Prostate gland (tissue), 2 donors: ENCODE measurements at regions not wholly inside any gene's neighbourhood (a gene's known extent, or its start where the extent isn't known, plus 50 kb on each side); places are given as distances from the start of the nearest gene placed in this dataset.

Source experiments
- DNase-seq: peaks from one replicate; pipeline ENCODE4 v3.0.0-alpha.2; 2019; ENCODE audit warnings: low spot score
- H3K27ac ChIP-seq, 2 donors: fragments of 200-600 bp; sonication (generic); 2 replicates each; pipeline ENCODE4 v1.5.1; 2017 to 2019
- H3K27me3 ChIP-seq: fragments of 200-600 bp; sonication (generic); replicated peaks from 2 replicates; pipeline ENCODE4 v1.5.1; 2019; ENCODE audit not compliant: insufficient read depth
- H3K36me3 ChIP-seq, 2 donors: fragments of 200-600 bp; sonication (generic); 1 replicate in 1 of 2; 2 replicates in 1 of 2; pipeline versions ENCODE4 v1.5.1 to v1.8.1; 2017 to 2019
- H3K4me1 ChIP-seq: fragments of 200-600 bp; sonication (generic); replicated peaks from 2 replicates; pipeline ENCODE4 v1.5.1; 2019
- H3K4me3 ChIP-seq, 2 donors: fragments of 200-600 bp; sonication (generic); 2 replicates each; pipeline ENCODE4 v1.5.1; 2017 to 2019
- H3K9me3 ChIP-seq: fragments of 200-600 bp; sonication (generic); 2 replicates; pipeline ENCODE4 v1.5.1; 2017
- CTCF ChIP-seq, 4 experiments: fragments of 200-600 bp in 2 of 4; fragments of 450-650 bp in 2 of 4; sonication (generic) in 2 of 4; IDR thresholded peaks; 1 replicate in 3 of 4; 2 replicates in 1 of 4; pipeline ENCODE4 v1.5.1; 2016 to 2019; ENCODE audit warnings: antibody characterized with exemption in 4 of 4, mild to moderate bottlenecking in 2 of 4, moderate library complexity in 2 of 4
- POLR2A ChIP-seq: fragments of 450-650 bp; IDR thresholded peaks from one replicate; pipeline ENCODE4 v1.6.1; 2016; ENCODE audit warnings: antibody characterized with exemption, mild to moderate bottlenecking
- POLR2AphosphoS5 ChIP-seq: sonication (generic); formaldehyde crosslinking; IDR thresholded peaks from one replicate; pipeline ENCODE4 v1.6.1; 2017; ENCODE audit warnings: antibody characterized with exemption
- WGBS: methylation state at CpG from one replicate; pipeline ENCODE4 v1.1.5; 2018; 5-methylcytosine and 5-hydroxymethylcytosine counted together
- intact Hi-C: fragments of 100-400 bp; cut with DNase I; formaldehyde crosslinking; loops from one replicate; pipeline ENCODE4 v1.14.2; 2022

GRCh38 chr6:88558981-88559380 is 392.8 kb upstream of the CNR1 start:
- Histone ChIP-seq H3K27me3 (no peaks in the 10 kb centered on the region), H3K4me1 (no peaks in the 10 kb centered on the region), H3K27ac (no peak overlapping the region), H3K36me3 (no peaks in the 10 kb centered on the region), H3K4me3 (no peak overlapping the region), H3K9me3 (no peaks in the 10 kb centered on the region)
- TF ChIP-seq POLR2A: no peak
- no peak for TF ChIP-seq CTCF (IDR thresholded peaks at IDR 0.05)
- TF ChIP-seq POLR2AphosphoS5: no peak
- no peak for DNase-seq
- WGBS: 76% methylated on average over 5 of the region's 5 CpGs
- intact Hi-C loops: no loop called here

GRCh38 chr6:88556663-88557062 is 390.5 kb upstream of the CNR1 start:
- Histone ChIP-seq H3K27me3 (no peaks in the 10 kb centered on the region), H3K4me1 (no peaks in the 10 kb centered on the region), H3K36me3 (no peaks in the 10 kb centered on the region), H3K4me3 (no peak overlapping the region), H3K9me3 (no peaks in the 10 kb centered on the region), H3K27ac (no peak overlapping the region)
- intact Hi-C loops: no loop called here
- TF ChIP-seq POLR2A: no peak
- no peak for TF ChIP-seq POLR2AphosphoS5
- no peak for TF ChIP-seq CTCF (IDR thresholded peaks at IDR 0.05)
- no peak for DNase-seq
- 33% methylated on average over 3 of the region's 4 CpGs for WGBS

GRCh38 chr6:88548891-88549505 is 382.9 kb upstream of the CNR1 start:
- Histone ChIP-seq H3K27ac (no peak overlapping the region), H3K4me3 (no peak overlapping the region), H3K9me3 (no peaks in the 10 kb centered on the region), H3K27me3 (no peaks in the 10 kb centered on the region), H3K4me1 (no peaks in the 10 kb centered on the region), H3K36me3 (no peaks in the 10 kb centered on the region)
- no peak for DNase-seq
- 93% methylated on average over 5 of the region's 5 CpGs for WGBS
- intact Hi-C loops: no loop called here
- no peak for TF ChIP-seq POLR2A
- no peak for TF ChIP-seq POLR2AphosphoS5
- TF ChIP-seq CTCF (IDR thresholded peaks at IDR 0.05): no peak

GRCh38 chr6:88547768-88548167 is 381.6 kb upstream of the CNR1 start:
- intact Hi-C loops: no loop called here
- Histone ChIP-seq H3K27me3 (no peaks in the 10 kb centered on the region), H3K4me3 (no peak overlapping the region), H3K36me3 (no peaks in the 10 kb centered on the region), H3K9me3 (no peaks in the 10 kb centered on the region), H3K4me1 (no peaks in the 10 kb centered on the region), H3K27ac (no peak overlapping the region)
- DNase-seq: no peak
- TF ChIP-seq CTCF (IDR thresholded peaks at IDR 0.05): no peak
- no peak for TF ChIP-seq POLR2AphosphoS5
- no peak for TF ChIP-seq POLR2A
- 92% methylated on average over 6 of the region's 6 CpGs for WGBS

DNA sequence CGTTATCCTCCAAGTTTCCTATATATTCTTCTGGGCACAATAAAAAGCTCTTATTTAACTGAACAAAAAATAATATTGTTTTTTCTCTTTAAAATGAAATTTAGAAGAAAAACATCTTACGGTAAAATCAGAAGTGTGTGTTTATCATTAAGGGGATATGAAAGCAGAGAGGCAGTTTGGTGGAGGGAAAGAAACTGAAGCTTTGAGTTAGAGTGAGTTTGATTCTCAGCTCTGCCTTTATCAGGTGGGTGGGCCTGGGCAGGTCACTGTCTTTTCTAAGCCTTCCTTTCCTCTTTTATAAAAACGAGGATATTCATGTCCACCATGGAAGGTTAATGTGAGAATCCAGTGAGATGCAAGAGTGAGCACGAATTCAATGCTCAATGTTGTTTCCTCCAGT is 379.8 kb upstream of the CNR1 start:
- no peaks in the 10 kb centered on the region for H3K9me3 ChIP-seq
- WGBS: 57% methylated on average over 4 of the region's 4 CpGs
- TF ChIP-seq POLR2A (no peak), POLR2AphosphoS5 (no peak), CTCF (IDR thresholded peaks at IDR 0.05) (no peak)
- H3K27ac ChIP-seq: no peak overlapping the region
- H3K27me3 ChIP-seq: no peaks in the 10 kb centered on the region
- H3K4me3 ChIP-seq: no peak overlapping the region
- no peaks in the 10 kb centered on the region for H3K36me3 ChIP-seq
- intact Hi-C loops: no loop called here
- no peaks in the 10 kb centered on the region for H3K4me1 ChIP-seq
- DNase-seq: no peak
